DOHH2 (cell line): ENCODE measurements at regions not wholly inside any gene's neighbourhood (a gene's known extent, or its start where the extent isn't known, plus 50 kb on each side); places are given as distances from the start of the nearest gene placed in this dataset.

ENCODE experiments used
- H3F3A ChIP-seq: fragments of 200-600 bp; sonication (generic), shearing (Covaris generic); 2 replicates; pipeline ENCODE4 v1.6.0; 2016; ENCODE audit warnings: antibody characterized with exemption, mild to moderate bottlenecking; ENCODE audit not compliant: control insufficient read depth, insufficient read depth
- H3K27ac ChIP-seq: fragments of 200-600 bp; sonication (generic); 2 replicates; pipeline ENCODE4 v1.5.1; 2014; ENCODE audit warnings: low read depth, mild to moderate bottlenecking, low read length, moderate library complexity
- H3K27me3 ChIP-seq: fragments of 200-600 bp; sonication (generic); 2 replicates; pipeline ENCODE4 v1.6.1; 2014; ENCODE audit warnings: mild to moderate bottlenecking, low read length, mixed read lengths; ENCODE audit not compliant: control insufficient read depth
- H3K36me3 ChIP-seq: fragments of 200-600 bp; sonication (generic); 2 replicates; pipeline ENCODE4 v1.6.1; 2014; ENCODE audit warnings: mild to moderate bottlenecking, low read length, moderate library complexity, mixed read lengths; ENCODE audit not compliant: control insufficient read depth
- H3K4me1 ChIP-seq: fragments of 200-600 bp; sonication (generic); 2 replicates; pipeline ENCODE4 v1.6.1; 2014; ENCODE audit warnings: mild to moderate bottlenecking, low read length, mixed read lengths; ENCODE audit not compliant: control insufficient read depth
- H3K4me2 ChIP-seq: fragments of 200-600 bp; sonication (generic); 2 replicates; pipeline ENCODE4 v1.6.0; 2014; ENCODE audit warnings: mild to moderate bottlenecking, low read length, moderate library complexity
- H3K4me3 ChIP-seq: fragments of 200-600 bp; sonication (generic); 2 replicates; pipeline ENCODE4 v1.5.1; 2014; ENCODE audit warnings: mild to moderate bottlenecking, low read length, mixed read lengths
- H3K79me2 ChIP-seq: fragments of 200-600 bp; sonication (generic); 2 replicates; pipeline ENCODE4 v1.6.1; 2014; ENCODE audit warnings: mild to moderate bottlenecking, low read length, mixed read lengths; ENCODE audit not compliant: control insufficient read depth
- H3K9me2 ChIP-seq: fragments of 200-600 bp; sonication (generic); replicated peaks from 2 replicates; pipeline ENCODE4 v1.6.1; 2014; ENCODE audit warnings: mild to moderate bottlenecking, low read length, mixed read lengths; ENCODE audit not compliant: control insufficient read depth
- H3K9me3 ChIP-seq: fragments of 200-600 bp; sonication (generic); 2 replicates; pipeline ENCODE4 v1.6.1; 2014; ENCODE audit warnings: antibody characterized with exemption, low read length, mixed read lengths; ENCODE audit not compliant: control insufficient read depth, insufficient read depth
- H4K20me1 ChIP-seq: fragments of 200-600 bp; sonication (generic); 2 replicates; pipeline ENCODE4 v1.6.0; 2014; ENCODE audit warnings: low read depth, mild to moderate bottlenecking, antibody characterized with exemption, low read length, moderate library complexity; ENCODE audit not compliant: control insufficient read depth, insufficient read depth
- CTCF ChIP-seq: fragments of 200-600 bp; sonication (generic); IDR thresholded peaks from one replicate; pipeline ENCODE4 v1.5.1; 2014; ENCODE audit warnings: antibody characterized with exemption, mild to moderate bottlenecking, low read depth, low read length; ENCODE audit not compliant: poor library complexity, severe bottlenecking
- EZH2phosphoT487 ChIP-seq: fragments of 200-600 bp; sonication (generic); IDR thresholded peaks from 2 replicates; pipeline ENCODE4 v1.6.1; 2017; ENCODE audit warnings: borderline replicate concordance, mild to moderate bottlenecking, antibody characterized with exemption, low read length, moderate library complexity, mixed read lengths

DNA sequence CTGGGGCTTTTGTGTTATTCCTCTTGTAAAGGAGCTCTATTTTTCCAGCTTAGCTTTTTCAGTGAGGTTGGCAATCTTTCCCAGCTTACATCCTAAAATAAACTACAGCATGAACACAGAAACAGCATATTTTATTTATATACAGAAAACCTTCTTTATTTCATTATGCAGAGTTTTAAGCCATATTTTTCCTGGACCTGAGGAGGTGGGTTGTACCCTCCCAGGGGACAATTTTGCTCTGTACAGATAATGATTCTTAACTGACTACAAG is 341.2 kb upstream of the TYRP1 start:
- H3K4me3 ChIP-seq: no peak overlapping the region
- H3K27ac ChIP-seq: no peak overlapping the region
- no peaks in the 10 kb centered on the region for H3K4me1 ChIP-seq
- no peaks in the 10 kb centered on the region for H3K9me3 ChIP-seq
- H3K4me2 ChIP-seq: no peak overlapping the region
- no peaks in the 10 kb centered on the region for H3F3A ChIP-seq
- H4K20me1 ChIP-seq: no peaks in the 10 kb centered on the region
- H3K36me3 ChIP-seq: no peaks in the 10 kb centered on the region
- no peak for TF ChIP-seq EZH2phosphoT487
- no peak for TF ChIP-seq CTCF
- no peaks in the 10 kb centered on the region for H3K27me3 ChIP-seq
- H3K9me2 ChIP-seq: no peaks in the 10 kb centered on the region
- no peaks in the 10 kb centered on the region for H3K79me2 ChIP-seq

DNA sequence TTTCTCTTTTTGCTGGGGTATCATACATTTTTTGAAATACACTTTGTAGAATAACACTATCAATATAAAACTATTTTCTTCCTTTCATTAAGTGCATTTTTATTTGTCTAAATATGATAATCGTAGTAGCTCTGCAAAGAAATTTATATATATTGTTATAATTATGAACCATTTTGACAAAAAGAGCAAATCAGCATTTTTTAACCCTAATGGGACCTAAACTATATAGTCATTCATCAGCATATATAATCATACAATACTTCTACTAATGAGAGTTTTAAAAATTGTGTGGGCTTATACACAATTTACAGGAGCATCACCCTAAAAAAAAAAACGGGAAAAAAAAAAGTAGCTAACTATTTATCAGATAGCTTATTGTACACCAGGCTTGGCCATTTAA is 329.7 kb upstream of the TYRP1 start:
- Histone ChIP-seq H3K9me3 (no peaks in the 10 kb centered on the region), H3K4me3 (no peak overlapping the region), H3F3A (no peaks in the 10 kb centered on the region), H3K4me1 (no peaks in the 10 kb centered on the region), H3K9me2 (no peaks in the 10 kb centered on the region), H3K27me3 (no peaks in the 10 kb centered on the region), H3K4me2 (no peak overlapping the region), H4K20me1 (no peaks in the 10 kb centered on the region), H3K27ac (no peak overlapping the region), H3K79me2 (no peaks in the 10 kb centered on the region), H3K36me3 (no peaks in the 10 kb centered on the region)
- no peak for TF ChIP-seq EZH2phosphoT487
- no peak for TF ChIP-seq CTCF

GRCh38 chr9:12368569-12368968 is 324.6 kb upstream of the TYRP1 start:
- TF ChIP-seq EZH2phosphoT487: no peak
- Histone ChIP-seq H3K4me1 (no peaks in the 10 kb centered on the region), H3K9me2 (no peaks in the 10 kb centered on the region; the same call in 1 of the 2 replicates), H3K9me3 (no peaks in the 10 kb centered on the region), H4K20me1 (no peaks in the 10 kb centered on the region), H3K4me3 (no peak overlapping the region), H3F3A (no peaks in the 10 kb centered on the region), H3K27me3 (no peaks in the 10 kb centered on the region), H3K79me2 (no peaks in the 10 kb centered on the region), H3K27ac (no peak overlapping the region), H3K4me2 (no peak overlapping the region), H3K36me3 (no peaks in the 10 kb centered on the region)

- H4K20me1 ChIP-seq: no peaks in the 10 kb centered on the region
- TF ChIP-seq EZH2phosphoT487 (no peak), CTCF (no peak)
- no peak overlapping the region for H3K4me3 ChIP-seq
- no peak overlapping the region for H3K4me2 ChIP-seq
- H3K9me3 ChIP-seq: no peaks in the 10 kb centered on the region
- no peaks in the 10 kb centered on the region for H3K4me1 ChIP-seq
- no peaks in the 10 kb centered on the region for H3K79me2 ChIP-seq
- no peaks in the 10 kb centered on the region; the same call in 1 of the 2 replicates for H3K9me2 ChIP-seq
- no peaks in the 10 kb centered on the region for H3K36me3 ChIP-seq
- no peaks in the 10 kb centered on the region for H3K27me3 ChIP-seq
- H3K27ac ChIP-seq: no peak overlapping the region
- H3F3A ChIP-seq: no peaks in the 10 kb centered on the region
Measured at GRCh38 chr9:12391839-12392509, 301.2 kb upstream of the TYRP1 start.
